HG02623 (cell line): ENCODE measurements at regions not wholly inside any gene's neighbourhood (a gene's known extent, or its start where the extent isn't known, plus 50 kb on each side); places are given as distances from the start of the nearest gene placed in this dataset.
"Not testable (repeated sequence)": the region's sequence is repeated elsewhere in the genome, so short reads cannot be mapped to it uniquely, and the experiment has no call there.

Experiments
- ATAC-seq: cut with Tn5 transposase; IDR thresholded peaks from one replicate; pipeline ENCODE4 v1.9.1; 2021; ENCODE audit warnings: moderate library complexity; ENCODE audit not compliant: unreplicated experiment

- no peak for ATAC-seq
Observed at GRCh38 chr1:38760562-38760961, 99.0 kb downstream of the RRAGC start.

DNA sequence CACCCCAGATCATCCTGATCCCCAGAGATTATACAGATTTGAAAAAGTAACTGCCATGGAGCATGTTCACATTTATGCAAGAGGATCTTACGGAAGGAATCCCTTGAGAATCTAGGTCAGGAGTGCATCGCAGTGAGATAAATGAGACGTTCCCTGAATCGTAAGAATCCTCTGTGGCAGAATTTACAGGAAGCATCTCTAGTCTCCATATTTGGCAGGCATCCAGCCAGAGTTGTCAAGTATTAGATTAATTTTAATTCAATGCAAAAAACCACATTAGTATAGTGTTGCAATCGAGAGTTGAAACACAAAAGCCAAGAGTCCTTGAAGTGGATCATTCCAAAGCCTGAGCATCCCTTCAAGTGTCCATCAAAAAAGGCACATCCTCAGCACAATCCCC, 100.8 kb downstream of the RRAGC start:
- no peak for ATAC-seq

DNA sequence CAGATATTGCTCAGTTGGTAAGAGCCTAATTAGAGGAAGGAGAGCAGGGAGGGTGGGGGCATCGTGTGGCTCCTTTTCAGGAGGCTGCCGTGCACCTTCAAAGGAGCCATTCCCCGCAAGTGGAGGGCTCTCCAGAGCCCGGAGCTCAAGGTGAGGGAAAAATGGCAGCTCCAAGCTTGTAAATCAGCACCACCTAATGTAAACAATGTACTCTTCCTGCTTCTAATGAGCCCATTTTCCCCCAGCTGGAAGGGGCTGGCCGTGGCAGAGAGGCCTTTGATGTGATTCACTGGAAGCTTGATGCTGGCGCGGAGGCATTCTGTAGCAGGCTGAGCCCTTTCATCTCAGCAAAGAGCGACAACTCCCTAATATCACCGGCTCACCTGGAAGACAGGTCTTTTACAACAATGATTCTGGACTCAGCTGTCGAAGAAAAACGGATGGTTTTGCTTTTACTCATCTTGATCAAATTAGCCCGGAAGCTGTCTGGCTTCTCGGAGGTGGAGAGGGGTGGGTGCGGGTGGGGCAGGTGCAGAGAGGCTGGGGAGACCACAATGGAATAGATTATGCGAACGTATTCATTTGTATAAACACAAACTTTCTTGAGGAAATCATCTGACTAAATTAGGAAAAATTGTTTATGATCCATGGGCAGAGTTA, 112.5 kb downstream of the RRAGC start:
- no peak for ATAC-seq

DNA sequence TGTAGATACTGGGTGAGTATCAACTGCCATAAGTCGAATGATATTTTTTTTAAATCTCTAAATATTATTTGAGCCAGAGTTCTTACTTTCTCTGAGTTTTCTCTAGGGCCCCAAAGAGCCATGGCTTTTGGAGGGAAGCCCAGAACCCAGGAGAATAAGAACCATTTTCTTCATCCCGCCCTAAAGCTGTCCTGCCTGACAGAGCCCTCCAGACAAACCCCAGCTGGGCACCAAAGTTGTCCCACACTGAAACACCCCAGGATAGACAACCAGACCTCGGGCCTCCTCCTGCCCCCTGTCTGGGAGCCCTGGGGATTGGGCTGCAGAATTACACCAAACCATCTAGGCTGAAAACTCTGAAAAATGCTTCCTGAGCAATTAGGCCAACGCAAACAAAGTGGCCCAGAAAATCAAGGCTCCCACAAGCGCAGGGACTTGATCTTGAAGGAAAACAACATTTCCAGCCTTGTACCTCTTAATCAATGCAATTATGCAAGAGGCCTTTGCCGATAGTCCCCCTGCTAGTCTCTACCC, 113.1 kb downstream of the RRAGC start:
- ATAC-seq: no peak

GRCh38 chr1:38745476-38746401, 113.8 kb downstream of the RRAGC start:
- no peak for ATAC-seq

DNA sequence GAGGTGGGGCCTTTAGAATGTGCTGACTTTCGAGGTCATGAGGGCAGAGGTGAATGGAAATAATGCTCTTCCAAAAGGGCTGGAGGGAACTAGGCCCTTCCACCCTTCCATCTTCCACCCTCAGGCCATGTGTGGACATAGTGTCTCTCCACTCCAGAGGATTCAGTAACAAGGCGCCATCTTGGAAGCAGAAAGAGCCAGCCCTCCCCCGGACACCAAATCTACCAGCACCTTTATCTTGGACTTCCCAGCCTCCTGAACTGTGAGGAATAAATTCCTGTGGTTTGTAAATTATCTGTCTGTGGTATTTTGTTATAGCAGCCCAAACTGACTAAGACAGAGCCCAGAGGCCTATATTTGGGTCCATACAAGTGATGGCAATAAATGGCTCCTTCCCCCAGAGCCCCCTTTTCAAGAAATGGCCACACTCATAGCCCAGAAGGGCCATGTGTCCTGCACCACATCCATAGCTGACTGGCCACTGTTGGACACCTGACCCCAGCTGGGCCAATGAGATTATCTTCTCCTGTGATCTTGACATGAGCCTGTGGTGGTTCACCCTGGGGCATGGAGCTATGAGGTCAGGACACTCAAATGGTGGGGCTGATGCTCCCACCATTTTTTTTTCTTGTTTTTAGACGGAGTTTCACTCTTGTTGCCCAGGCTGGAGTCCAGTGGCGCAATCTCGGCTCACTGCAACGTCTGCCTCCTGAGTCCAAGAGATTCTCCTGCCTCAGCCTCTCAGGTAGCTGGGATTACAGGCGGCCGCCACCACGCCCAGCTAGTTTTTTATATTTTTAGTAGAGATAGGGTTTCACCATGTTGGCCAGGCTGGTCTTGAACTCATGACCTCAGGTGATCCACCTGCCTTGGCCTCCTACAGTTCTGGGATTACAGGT, 114.9 kb downstream of the RRAGC start:
- ATAC-seq: no peak

DNA sequence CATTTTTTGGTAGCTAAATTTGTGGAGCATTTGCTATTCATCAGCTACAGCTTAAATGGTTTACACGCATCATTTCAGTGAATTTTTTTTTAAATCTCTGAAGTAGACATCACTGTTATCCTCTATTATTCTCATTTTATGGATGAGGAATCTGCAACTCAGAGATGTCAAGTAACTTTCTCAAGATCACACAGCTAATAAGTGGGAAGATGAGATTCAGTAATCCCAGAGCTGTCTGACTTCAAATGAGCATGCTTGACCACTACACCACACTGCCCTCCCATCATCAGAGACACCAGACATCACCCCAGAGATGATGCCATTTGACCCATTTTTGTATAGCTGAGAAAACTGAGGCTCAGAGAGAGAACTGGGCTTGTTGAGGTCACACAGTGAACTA, 116.4 kb downstream of the RRAGC start:
- no peak for ATAC-seq

- no peak for ATAC-seq
Observed at GRCh38 chr1:38741341-38741740, 118.2 kb downstream of the RRAGC start.

- ATAC-seq: no peak
Observed at GRCh38 chr1:38740487-38740886, 119.1 kb downstream of the RRAGC start.

- no peak for ATAC-seq
Observed at GRCh38 chr1:38738207-38738606, 121.4 kb downstream of the RRAGC start.

- no peak for ATAC-seq
Observed at GRCh38 chr1:38736399-38736798, 123.2 kb downstream of the RRAGC start.

DNA sequence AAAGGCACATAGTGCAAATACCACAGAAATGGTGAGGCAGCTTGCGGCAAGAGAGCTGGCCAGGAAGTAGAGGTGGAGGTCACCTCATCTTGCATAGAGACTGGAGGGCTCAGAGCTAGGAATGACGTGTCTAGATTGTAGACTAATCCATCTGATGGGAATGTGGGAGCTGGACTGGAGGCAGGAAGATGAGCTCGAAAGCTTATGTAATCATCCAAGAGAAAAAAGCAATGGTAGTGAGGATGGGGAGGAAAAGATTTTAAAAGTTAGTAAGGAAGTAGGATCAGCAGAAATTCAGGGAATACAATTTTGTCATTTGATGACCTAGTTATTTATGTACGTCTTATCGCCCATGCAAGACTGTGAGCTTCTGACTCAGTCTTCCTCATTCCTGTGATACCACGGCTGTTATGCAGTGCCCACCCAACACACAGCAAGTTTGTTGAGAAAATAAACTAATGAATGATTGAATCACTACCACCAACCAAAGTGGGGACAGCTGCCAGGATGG, 123.9 kb downstream of the RRAGC start:
- ATAC-seq: no peak

GRCh38 chr1:38733761-38734160, 125.8 kb downstream of the RRAGC start:
- ATAC-seq: no peak

- no peak for ATAC-seq
Observed at GRCh38 chr1:38730511-38731397, 128.8 kb downstream of the RRAGC start.

DNA sequence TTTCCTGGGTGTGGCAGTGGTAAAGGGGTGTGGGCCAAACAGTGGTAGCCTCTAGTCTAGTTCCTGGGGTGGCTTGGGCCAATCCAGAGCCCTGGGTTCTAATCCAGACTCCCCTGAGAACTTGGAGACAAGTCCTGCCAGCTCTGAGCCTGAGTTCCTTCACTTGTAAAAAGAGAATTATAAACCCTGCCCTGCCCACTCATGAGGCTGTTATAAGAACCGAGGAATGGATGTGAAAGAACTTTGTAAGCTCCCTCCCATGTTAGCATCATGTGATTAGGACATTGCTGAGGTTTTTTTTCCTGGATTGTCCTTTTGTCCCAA, 131.0 kb downstream of the RRAGC start:
- ATAC-seq: no peak

DNA sequence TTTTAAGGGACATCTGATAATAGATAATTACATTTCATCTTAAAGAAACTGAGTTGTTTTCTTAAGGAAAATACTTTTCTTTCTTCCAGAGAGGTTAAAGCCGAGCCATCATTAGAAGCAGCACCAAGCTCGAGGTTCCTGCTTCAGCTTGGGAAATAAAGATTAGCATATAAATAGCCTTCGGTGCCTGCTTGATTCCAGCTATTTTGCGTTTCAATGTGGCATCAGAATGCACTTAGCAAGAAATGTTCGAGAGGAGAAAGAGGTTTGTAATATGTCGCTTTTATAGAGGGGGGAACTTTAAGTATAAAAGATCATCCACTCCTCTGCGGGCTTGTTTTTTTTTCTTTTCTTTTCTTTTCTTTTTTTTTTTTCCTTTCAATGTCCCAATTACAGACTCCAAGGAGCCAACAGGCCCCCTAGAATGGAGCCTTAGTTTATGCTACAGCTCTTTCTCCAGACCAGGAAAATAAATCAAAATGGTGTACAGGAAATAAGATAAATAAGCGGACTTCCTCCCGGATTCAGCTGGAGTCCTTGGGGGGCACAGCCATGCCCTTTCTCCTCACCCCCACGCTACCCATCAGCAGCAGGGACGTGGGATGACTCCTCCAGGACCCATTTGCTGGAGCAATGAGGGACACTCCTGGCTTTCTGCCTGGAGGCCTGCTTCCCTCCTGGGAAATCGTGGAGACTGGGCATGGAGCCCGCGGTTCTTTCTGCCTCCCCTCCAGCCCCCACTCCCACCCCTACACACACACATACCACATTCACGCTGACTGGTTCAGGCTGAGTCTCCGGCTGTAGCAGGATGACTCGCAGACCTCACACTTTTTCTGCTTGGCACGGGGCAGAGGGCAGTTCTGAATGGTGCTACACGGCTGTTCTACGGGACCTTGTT, 131.6 kb downstream of the RRAGC start:
- ATAC-seq: no peak

DNA sequence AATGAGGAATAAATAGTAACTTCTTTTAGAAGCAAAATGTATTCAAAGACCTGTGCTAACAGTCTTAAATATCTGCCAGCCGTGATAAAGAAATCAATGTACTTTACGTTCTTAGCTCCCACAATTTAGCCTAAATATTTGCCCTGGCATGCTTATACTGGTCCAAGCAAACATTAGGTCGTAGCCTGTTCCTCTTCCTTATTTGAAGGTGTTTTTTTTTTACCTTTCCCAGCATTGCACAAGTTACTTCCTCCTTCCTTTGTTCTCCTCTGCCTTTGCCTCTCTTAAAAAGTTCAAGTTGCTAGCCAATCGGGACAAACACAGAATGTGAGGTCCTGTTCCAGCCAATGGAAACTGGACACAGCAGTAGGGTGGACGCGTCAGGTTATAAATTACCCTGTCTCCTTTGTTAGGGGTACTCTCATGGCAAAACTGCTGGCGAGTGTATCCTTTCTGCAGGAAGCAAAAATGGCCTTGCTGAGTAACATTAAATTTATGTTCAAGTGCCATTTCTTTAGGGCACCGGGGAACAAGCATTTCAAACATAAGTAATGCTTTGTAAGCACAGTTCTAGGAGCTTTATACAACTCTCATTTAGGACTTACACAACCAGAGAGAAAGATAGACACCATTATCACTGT, 134.1 kb downstream of the RRAGC start:
- not testable (repeated sequence) for ATAC-seq
